ENCODE measurements at regions not wholly inside any gene's neighbourhood (a gene's known extent, or its start where the extent isn't known, plus 50 kb on each side); places are given as distances from the start of the nearest gene placed in this dataset.

DNA sequence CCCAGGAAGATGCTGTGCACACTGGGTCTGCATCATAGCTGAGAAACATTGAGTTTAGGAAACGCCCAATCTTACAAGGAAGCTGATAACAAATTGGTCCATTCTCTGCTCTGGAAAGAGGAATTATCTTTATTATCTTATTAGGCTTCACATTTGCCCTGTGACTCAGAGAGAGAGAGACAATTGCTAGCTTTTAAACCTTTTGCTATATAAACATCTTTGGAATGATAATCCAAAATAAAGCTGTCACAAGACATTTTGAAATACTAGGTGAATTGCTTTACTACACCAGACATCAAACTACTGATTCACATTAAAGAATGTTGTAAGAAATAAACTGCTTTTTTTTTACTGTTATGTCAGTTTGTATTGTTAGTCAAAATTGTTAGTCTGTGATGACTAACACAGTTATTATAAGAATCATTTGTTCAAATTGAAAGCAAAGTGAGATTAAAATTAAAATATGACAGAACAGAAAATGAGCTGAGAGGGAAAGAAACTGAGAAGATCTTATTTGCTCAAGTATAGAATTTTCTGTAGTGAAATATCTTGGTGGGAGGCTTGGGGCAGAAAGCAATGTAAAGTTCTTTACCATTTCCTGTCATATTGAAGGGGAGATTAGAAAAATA lies 765.4 kb upstream of the PCDH10 start:
- no peak overlapping the region for H3K27ac ChIP-seq (ENCODE audit: low read depth, low read length)
- TF ChIP-seq, protein P1, sequence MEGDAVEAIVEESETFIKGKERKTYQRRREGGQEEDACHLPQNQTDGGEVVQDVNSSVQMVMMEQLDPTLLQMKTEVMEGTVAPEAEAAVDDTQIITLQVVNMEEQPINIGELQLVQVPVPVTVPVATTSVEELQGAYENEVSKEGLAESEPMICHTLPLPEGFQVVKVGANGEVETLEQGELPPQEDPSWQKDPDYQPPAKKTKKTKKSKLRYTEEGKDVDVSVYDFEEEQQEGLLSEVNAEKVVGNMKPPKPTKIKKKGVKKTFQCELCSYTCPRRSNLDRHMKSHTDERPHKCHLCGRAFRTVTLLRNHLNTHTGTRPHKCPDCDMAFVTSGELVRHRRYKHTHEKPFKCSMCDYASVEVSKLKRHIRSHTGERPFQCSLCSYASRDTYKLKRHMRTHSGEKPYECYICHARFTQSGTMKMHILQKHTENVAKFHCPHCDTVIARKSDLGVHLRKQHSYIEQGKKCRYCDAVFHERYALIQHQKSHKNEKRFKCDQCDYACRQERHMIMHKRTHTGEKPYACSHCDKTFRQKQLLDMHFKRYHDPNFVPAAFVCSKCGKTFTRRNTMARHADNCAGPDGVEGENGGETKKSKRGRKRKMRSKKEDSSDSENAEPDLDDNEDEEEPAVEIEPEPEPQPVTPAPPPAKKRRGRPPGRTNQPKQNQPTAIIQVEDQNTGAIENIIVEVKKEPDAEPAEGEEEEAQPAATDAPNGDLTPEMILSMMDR (IDR thresholded peaks at IDR 0.05; ENCODE audit: insufficient read depth, low read length, poor library complexity, severe bottlenecking), result no peak
- no peak for TF ChIP-seq EZH2phosphoT487 (conservative IDR thresholded peaks at IDR 0.05; ENCODE audit: low read length)
- H3K9ac ChIP-seq (ENCODE audit: low read length), result no peak overlapping the region
- H3K79me2 ChIP-seq (ENCODE audit: insufficient read depth, low read length), result no peaks in the 10 kb centered on the region
- H4K20me1 ChIP-seq (ENCODE audit: low read depth, low read length), result no peaks in the 10 kb centered on the region
- no peak overlapping the region for H3K4me3 ChIP-seq (ENCODE audit: insufficient read depth, low read length, poor library complexity, severe bottlenecking)
- H3K27me3 ChIP-seq (ENCODE audit: low read length), result no peaks in the 10 kb centered on the region
- no peaks in the 10 kb centered on the region for H3K9me3 ChIP-seq (ENCODE audit: insufficient read depth, low read length)
- no peaks in the 10 kb centered on the region for H3K9me2 ChIP-seq (replicated peaks; ENCODE audit: insufficient read depth, low read length)
- H3F3A ChIP-seq (ENCODE audit: insufficient read depth), result no peaks in the 10 kb centered on the region
- no peak overlapping the region for H3K4me2 ChIP-seq (ENCODE audit: low read depth, low read length, poor library complexity, severe bottlenecking)
- no peak overlapping the region for H2AFZ ChIP-seq (ENCODE audit: low read depth, low read length, severe bottlenecking)
- no peaks in the 10 kb centered on the region for H3K36me3 ChIP-seq (ENCODE audit: low read length)

DNA sequence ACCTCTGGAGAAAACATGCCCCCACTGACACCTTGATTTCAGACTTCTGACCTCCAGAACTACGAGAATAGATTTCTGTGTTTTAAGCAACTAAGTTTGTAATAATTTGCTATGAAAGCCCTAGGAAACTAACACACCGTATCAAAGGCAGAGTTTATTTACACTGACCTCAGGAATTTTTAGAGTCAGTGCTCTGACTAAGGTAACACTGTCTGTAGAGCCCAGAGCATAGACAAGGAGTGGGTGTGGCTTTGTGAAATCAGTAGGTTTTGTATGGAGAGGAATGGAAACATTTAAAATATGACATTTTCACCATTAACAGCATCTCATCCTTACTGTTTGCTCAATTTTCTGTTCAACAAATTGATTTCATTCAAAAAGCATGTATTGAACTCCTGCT lies 764.4 kb upstream of the PCDH10 start:
- Histone ChIP-seq H3K9me3 (ENCODE audit: insufficient read depth, low read length) (no peaks in the 10 kb centered on the region), H4K20me1 (ENCODE audit: low read depth, low read length) (no peaks in the 10 kb centered on the region), H3K27ac (ENCODE audit: low read depth, low read length) (no peak overlapping the region), H2AFZ (ENCODE audit: low read depth, low read length, severe bottlenecking) (no peak overlapping the region), H3F3A (ENCODE audit: insufficient read depth) (no peaks in the 10 kb centered on the region), H3K4me2 (ENCODE audit: low read depth, low read length, poor library complexity, severe bottlenecking) (no peak overlapping the region), H3K4me3 (ENCODE audit: insufficient read depth, low read length, poor library complexity, severe bottlenecking) (no peak overlapping the region), H3K9me2 (replicated peaks; ENCODE audit: insufficient read depth, low read length) (no peaks in the 10 kb centered on the region), H3K79me2 (ENCODE audit: insufficient read depth, low read length) (no peaks in the 10 kb centered on the region), H3K36me3 (ENCODE audit: low read length) (no peaks in the 10 kb centered on the region), H3K9ac (ENCODE audit: low read length) (no peak overlapping the region), H3K27me3 (ENCODE audit: low read length) (no peaks in the 10 kb centered on the region)
- TF ChIP-seq, protein P1 (IDR thresholded peaks at IDR 0.05; ENCODE audit: insufficient read depth, low read length, poor library complexity, severe bottlenecking), result no peak
- no peak for TF ChIP-seq EZH2phosphoT487 (conservative IDR thresholded peaks at IDR 0.05; ENCODE audit: low read length)

DNA sequence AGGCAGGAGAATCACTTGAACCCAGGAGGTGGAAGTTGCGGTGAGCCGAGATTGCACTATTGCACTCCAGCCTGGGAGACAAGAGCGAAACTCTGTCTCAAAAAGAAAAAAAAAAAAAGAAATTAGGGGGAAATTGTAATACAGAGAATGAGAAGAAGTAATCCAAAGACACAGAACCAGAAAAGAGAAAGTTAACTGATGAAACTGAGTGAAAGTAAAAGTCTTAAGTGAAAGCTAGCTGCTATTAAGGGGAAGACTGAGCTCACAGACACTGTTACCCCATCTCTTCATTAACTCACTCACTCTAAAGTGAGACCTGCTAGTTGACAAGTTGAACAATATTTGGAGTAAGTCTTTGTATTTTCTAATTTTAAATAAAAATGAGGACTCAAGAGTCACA lies 763.0 kb upstream of the PCDH10 start:
- Histone ChIP-seq H3K4me2 (ENCODE audit: low read depth, low read length, poor library complexity, severe bottlenecking) (no peak overlapping the region), H2AFZ (ENCODE audit: low read depth, low read length, severe bottlenecking) (no peak overlapping the region), H3K27me3 (ENCODE audit: low read length) (no peaks in the 10 kb centered on the region), H3F3A (ENCODE audit: insufficient read depth) (no peaks in the 10 kb centered on the region), H3K4me3 (ENCODE audit: insufficient read depth, low read length, poor library complexity, severe bottlenecking) (no peak overlapping the region), H3K9me3 (ENCODE audit: insufficient read depth, low read length) (no peaks in the 10 kb centered on the region), H4K20me1 (ENCODE audit: low read depth, low read length) (no peaks in the 10 kb centered on the region), H3K36me3 (ENCODE audit: low read length) (no peaks in the 10 kb centered on the region), H3K27ac (ENCODE audit: low read depth, low read length) (no peak overlapping the region), H3K9ac (ENCODE audit: low read length) (no peak overlapping the region), H3K9me2 (replicated peaks; ENCODE audit: insufficient read depth, low read length) (no peaks in the 10 kb centered on the region), H3K79me2 (ENCODE audit: insufficient read depth, low read length) (no peaks in the 10 kb centered on the region)
- TF ChIP-seq, protein P1 (IDR thresholded peaks at IDR 0.05; ENCODE audit: insufficient read depth, low read length, poor library complexity, severe bottlenecking), result no peak
- no peak for TF ChIP-seq EZH2phosphoT487 (conservative IDR thresholded peaks at IDR 0.05; ENCODE audit: low read length)

Data from SU-DHL-6 (cell line).